A673 (cell line): ENCODE measurements at regions not wholly inside any gene's neighbourhood (a gene's known extent, or its start where the extent isn't known, plus 50 kb on each side); places are given as distances from the start of the nearest gene placed in this dataset.

Experiments
- CTCF ChIP-seq: fragments of 300-800, 200-600 bp; sonication (generic); conservative IDR thresholded peaks from 2 replicates; pipeline ENCODE4 v1.5.1; 2017; ENCODE audit warnings: low read depth, mild to moderate bottlenecking, antibody characterized with exemption, low read length, moderate library complexity, mixed read lengths
- EZH2 ChIP-seq: fragments of 200-600 bp; sonication (generic); IDR thresholded peaks from 2 replicates; pipeline ENCODE4 v1.6.1; 2017; ENCODE audit warnings: borderline replicate concordance, low read depth, mild to moderate bottlenecking, mixed read lengths, antibody characterized with exemption, low read length; ENCODE audit not compliant: poor library complexity, severe bottlenecking

- TF ChIP-seq CTCF (no peak), EZH2 (no peak)
These were observed 1106.6 kb upstream of the B3GALT2 start for GRCh38 chr1:194292966-194293365.
